K562 (cell line): ENCODE measurements at regions not wholly inside any gene's neighbourhood (a gene's known extent, or its start where the extent isn't known, plus 50 kb on each side); places are given as distances from the start of the nearest gene placed in this dataset.

Experiments
- CTCF ChIP-seq, 3 experiments: IDR thresholded peaks in 2 of 3; conservative IDR thresholded peaks in 1 of 3; 2 replicates each; pipeline ENCODE4 v1.5.1; 2011 to 2012; ENCODE audit warnings: low read length in 3 of 3, mild to moderate bottlenecking in 3 of 3, control low read depth in 2 of 3, improper control_type of control experiment in 1 of 3, inconsistent platforms in 1 of 3, low read depth in 1 of 3, mixed read lengths in 1 of 3, moderate library complexity in 1 of 3; ENCODE audit not compliant: insufficient read depth in 2 of 3
- EZH2 ChIP-seq: IDR thresholded peaks from 2 replicates; pipeline ENCODE4 v1.6.1; 2012; ENCODE audit warnings: low read depth, mild to moderate bottlenecking, inconsistent platforms, low read length, borderline replicate concordance
- FOXP1 ChIP-seq: sonication (generic); formaldehyde crosslinking; IDR thresholded peaks from 2 replicates; pipeline ENCODE4 v1.8.0; 2022; ENCODE audit warnings: mild to moderate bottlenecking, missing genetic modification reagents
- GTF2F1 ChIP-seq: IDR thresholded peaks from 2 replicates; pipeline ENCODE4 v1.6.1; 2011; ENCODE audit warnings: low read depth, low read length, improper control_type of control experiment
- NCOA4 ChIP-seq: fragments of 450-650 bp; IDR thresholded peaks from 2 replicates; pipeline ENCODE4 v1.6.1; 2018; ENCODE audit warnings: mild to moderate bottlenecking; ENCODE audit not compliant: partially characterized antibody
- POLR2A ChIP-seq: fragments of 450-650 bp; conservative IDR thresholded peaks from 2 replicates; pipeline ENCODE4 v1.6.1; 2016
- POLR2G ChIP-seq: fragments of 200-400 bp; formaldehyde crosslinking; IDR thresholded peaks from 2 replicates; pipeline ENCODE4 v1.6.1; 2017; ENCODE audit warnings: low read depth, mild to moderate bottlenecking, antibody characterized with exemption, low read length, moderate library complexity
- USF1 ChIP-seq: sonication (generic); formaldehyde crosslinking; IDR thresholded peaks from 2 replicates; pipeline ENCODE4 v1.9.0; 2022; ENCODE audit warnings: mild to moderate bottlenecking, missing genetic modification reagents
- ZNF407 ChIP-seq: fragments of 450-650 bp; IDR thresholded peaks from 2 replicates; pipeline ENCODE4 v1.6.1; 2016; ENCODE audit warnings: low read depth

GRCh38 chr2:144582651-144583380 is 62.9 kb upstream of the ZEB2 start:
- peak in 2 of 3 experiments; percentile 52; a peak in 3 of 6 replicates for TF ChIP-seq CTCF (IDR thresholded peaks at IDR 0.05 in 2 of 3, conservative IDR thresholded peaks at IDR 0.05 in 1 of 3; ENCODE audit: insufficient read depth in 2 of 3, low read depth in 1 of 3, low read length in 3 of 3)
- TF ChIP-seq NCOA4, result no peak
- TF ChIP-seq ZNF407, result no peak
- TF ChIP-seq GTF2F1, result no peak
- TF ChIP-seq POLR2A, result peak; percentile 68
- TF ChIP-seq USF1, result peak; percentile 93
- peak; percentile 72; the same call in 1 of the 2 replicates for TF ChIP-seq FOXP1 (CRISPR knock-in tag)
- no peak for TF ChIP-seq EZH2
- no peak for TF ChIP-seq POLR2G
